Activated naive CD4-positive, alpha-beta T cell treated with Interleukin-2 at 50 U/mL for 16 hours (primary cell): ENCODE measurements at regions not wholly inside any gene's neighbourhood (a gene's known extent, or its start where the extent isn't known, plus 50 kb on each side); places are given as distances from the start of the nearest gene placed in this dataset.

Source experiments
- DNase-seq: peaks from one replicate; pipeline ENCODE4 v3.0.0-alpha.2; 2020

DNA sequence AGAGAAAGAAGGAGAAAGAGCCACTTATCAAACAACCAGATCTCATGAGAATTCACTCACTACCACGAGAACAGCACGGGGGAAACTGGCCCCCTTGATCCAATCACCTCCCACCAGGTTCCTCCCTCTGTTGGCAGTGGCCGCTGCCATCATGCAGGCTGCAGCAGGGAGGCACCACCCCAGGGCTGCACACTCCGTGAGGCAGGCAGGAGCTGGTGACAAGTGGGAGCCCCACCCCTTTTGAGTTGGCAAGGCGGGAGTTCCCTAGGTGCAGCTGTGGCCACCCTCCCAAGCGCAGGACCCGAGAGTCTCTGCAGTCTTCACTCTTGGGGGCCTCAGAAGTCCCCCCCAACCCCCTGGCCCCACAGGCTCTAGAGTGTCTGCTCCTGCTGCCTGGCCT, 83.9 kb upstream of the GJB5 start:
- no peak for DNase-seq

DNA sequence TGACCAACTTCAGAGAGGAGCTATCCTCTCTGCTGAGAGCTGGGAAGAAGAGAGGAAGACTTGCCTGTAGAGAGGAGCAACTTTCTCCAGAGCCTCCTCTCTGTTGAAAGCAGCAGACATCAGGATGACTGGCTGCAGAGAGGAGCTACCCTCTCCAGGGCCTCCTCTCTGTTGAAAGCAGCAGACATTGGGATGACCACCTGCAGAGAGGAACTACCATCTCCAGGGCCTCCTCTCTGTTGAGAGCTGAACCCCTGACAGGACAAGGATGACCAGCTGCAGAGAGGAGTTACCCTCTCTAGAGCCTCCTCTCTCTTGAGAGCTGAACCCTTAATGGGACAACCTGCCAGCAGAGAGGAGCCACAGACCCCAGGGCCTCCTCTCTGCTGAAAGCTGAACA, 83.0 kb upstream of the GJB5 start:
- DNase-seq, result no peak

GRCh38 chr1:34681480-34682451, 73.1 kb upstream of the GJB5 start:
- DNase-seq, result peak; percentile 39

- no peak for DNase-seq
These were observed 72.2 kb upstream of the GJB5 start for GRCh38 chr1:34682452-34683223.

DNA sequence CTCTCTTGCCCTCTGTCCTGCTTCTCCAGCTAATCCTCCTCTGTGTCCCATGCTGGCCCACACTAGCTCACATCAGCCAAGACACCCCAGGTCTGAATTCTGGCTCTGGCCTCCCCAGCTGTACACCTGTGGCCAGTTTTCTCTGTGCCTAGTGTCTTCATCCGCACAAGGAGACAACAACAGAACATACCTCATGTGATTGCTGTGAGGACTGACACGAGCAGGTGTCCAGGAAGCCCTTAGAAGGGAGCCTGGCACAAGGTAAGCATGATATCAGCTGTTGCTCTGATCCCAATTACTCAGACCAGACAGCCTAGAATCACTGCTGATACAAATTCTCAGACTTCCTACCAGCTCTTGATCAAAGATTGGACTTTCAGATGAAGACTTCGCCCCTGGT, 71.2 kb upstream of the GJB5 start:
- no peak for DNase-seq

DNA sequence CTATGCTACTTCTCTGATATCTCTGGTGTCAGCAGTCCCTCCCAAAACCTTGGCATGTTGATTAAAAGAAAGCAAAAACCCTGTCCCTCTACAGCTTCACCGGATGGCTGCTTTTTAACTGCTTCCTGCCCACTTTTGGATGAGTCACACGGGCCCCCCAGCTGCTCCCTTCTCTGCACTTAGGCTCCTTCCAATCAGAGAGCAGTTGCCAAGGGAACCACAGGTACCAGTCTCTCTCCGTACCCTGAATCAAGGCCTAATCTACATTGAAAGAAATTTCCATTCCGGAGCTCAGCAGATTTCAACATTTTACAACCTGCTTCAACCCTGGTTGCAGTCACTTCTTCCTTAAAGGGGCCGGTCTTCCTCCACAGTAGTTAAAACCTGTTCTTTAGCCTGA, 70.6 kb upstream of the GJB5 start:
- DNase-seq, result no peak

- no peak for DNase-seq
These were observed 69.6 kb upstream of the GJB5 start for GRCh38 chr1:34685225-34685624.

DNA sequence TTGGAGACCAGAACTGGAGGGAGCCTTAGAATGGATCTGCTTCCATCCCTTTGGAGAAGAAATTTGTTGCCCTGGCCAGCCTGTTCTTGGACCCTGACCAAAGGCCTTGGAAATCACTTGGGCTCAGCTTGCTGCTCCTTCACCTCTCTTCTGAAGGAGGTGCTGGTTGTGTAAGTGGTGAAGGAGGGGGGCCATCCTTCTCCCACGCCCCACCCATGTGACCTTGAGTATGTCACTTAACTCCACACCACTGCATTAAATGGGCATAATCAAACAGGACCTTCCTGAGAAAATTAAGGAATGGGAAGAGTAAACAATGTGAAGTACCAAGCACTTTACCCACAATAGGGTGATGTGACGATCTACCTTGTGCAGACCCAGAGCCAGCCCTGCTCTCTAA, 68.3 kb upstream of the GJB5 start:
- DNase-seq, result no peak

- DNase-seq, result no peak
These were observed 66.7 kb upstream of the GJB5 start for GRCh38 chr1:34688006-34688741.

DNA sequence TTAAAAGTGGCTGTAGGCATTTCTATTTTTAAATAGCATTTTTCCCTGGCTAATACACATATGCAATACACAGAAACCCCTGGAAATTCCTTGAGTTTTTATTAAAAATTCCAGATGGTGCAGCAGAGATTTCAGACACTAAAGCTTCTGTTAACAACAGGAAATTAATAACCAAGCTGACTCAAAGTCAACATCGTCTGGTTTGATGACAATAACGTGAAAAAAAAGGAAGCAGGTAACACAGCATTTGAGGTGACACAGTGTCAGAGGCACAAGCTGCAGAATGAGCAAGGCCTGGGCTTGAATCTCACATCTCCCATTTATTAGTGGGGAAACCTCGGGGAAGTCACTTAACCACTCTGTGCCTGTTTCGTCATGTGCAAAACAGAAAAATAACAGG, 64.6 kb upstream of the GJB5 start:
- DNase-seq, result no peak

GRCh38 chr1:34693081-34693480, 61.8 kb upstream of the GJB5 start:
- DNase-seq, result no peak

DNA sequence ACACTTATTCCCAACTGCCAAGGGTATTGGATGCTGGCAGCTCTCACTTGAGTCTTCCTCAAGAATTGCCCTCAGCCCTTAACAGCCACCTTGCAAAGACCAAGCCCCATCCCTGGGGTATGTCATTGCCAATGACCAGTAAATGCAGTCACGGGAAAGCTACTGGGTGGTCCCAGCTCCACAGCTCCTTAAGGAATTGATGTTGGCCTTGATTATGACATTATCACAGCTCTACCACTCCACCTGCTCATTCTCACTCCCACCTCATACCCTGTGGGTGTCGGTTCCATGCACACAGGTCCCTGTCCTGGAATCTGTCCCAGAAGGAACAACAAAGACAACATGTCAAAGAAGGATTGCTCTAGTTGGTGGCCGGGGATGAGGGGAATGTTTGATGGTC, 60.5 kb upstream of the GJB5 start:
- DNase-seq, result no peak

GRCh38 chr1:34695580-34695979, 59.3 kb upstream of the GJB5 start:
- no peak for DNase-seq

GRCh38 chr1:34696230-34696629, 58.6 kb upstream of the GJB5 start:
- no peak for DNase-seq

DNA sequence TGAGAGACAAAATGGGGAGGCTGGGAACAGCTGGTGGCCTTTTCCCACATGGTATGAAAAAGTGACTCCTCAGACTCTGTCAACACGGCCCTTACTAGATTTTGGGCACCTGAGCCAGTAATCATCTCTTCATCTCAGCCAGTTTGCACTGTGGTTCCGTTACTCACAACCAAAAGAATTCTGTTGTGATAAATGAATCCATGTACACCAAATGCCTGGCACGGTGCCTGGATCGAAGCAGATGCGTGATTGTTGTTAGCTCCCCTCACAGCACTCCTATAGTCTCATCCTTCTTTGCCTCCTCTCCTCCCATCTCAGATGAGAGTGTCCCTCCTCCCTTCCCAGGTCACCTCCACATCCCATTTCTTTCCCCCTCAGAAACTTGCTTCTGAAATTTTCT, 57.9 kb upstream of the GJB5 start:
- DNase-seq, result no peak

GRCh38 chr1:34697818-34698217, 57.0 kb upstream of the GJB5 start:
- no peak for DNase-seq

DNA sequence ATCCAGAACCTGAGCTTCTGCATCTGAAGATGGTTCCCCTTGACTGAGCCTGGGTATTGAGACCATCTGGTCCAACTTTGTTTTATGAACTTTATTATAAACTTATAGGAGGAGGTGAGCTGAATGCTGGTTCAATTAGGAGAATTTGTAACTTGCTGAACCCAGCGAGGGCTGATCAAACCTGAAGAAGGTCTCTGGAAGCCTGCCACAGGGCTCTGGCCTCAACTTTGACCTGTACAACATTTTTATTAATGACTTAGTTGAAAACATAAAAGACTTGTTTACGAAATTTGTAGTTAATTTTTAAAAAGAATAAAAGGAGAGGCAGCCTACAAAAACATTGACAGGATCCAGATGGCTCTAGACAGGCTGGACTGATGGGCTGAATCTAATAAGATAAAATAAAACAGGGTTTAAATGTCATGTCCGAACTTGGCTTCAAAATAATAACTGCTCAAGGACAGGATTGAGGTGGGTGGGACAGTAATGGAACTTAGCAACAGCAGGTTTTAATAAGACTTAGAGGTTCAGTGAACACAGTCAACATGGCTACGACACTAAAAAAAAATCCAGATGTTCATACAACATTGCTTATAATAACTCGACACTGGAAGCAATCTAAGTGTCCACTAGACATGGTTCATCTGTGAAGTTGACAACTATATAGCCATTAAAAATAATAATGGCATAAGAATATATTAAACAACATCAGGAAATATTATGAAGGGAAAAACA, 53.4 kb upstream of the GJB5 start:
- DNase-seq, result no peak
